KMS-11 (cell line): ENCODE measurements at regions not wholly inside any gene's neighbourhood (a gene's known extent, or its start where the extent isn't known, plus 50 kb on each side); places are given as distances from the start of the nearest gene placed in this dataset.

Experiments used
- H2AFZ ChIP-seq: fragments of 200-600 bp; sonication (generic); 2 replicates; pipeline ENCODE4 v1.6.1; 2016; ENCODE audit warnings: antibody characterized with exemption, mixed run types, low read depth
- H3K27ac ChIP-seq: fragments of 200-600 bp; sonication (generic); 2 replicates; pipeline ENCODE4 v1.6.1; 2016; ENCODE audit warnings: mild to moderate bottlenecking, mixed run types
- H3K27me3 ChIP-seq: fragments of 200-600 bp; sonication (generic); 2 replicates; pipeline ENCODE4 v1.6.1; 2017; ENCODE audit warnings: mild to moderate bottlenecking, low read depth, mixed run types, moderate library complexity; ENCODE audit not compliant: insufficient read depth
- H3K36me3 ChIP-seq: fragments of 200-600 bp; sonication (generic); 2 replicates; pipeline ENCODE4 v1.6.1; 2017; ENCODE audit warnings: mild to moderate bottlenecking, mixed run types; ENCODE audit not compliant: insufficient read depth
- H3K4me1 ChIP-seq: fragments of 200-600 bp; sonication (generic); 2 replicates; pipeline ENCODE4 v1.6.1; 2016; ENCODE audit warnings: mild to moderate bottlenecking, low read depth, mixed run types; ENCODE audit not compliant: poor library complexity, severe bottlenecking
- H3K4me2 ChIP-seq: fragments of 200-600 bp; sonication (generic); 2 replicates; pipeline ENCODE4 v1.7.0; 2016; ENCODE audit warnings: mild to moderate bottlenecking, mixed run types
- H3K4me3 ChIP-seq: fragments of 200-600 bp; sonication (generic); IDR thresholded peaks from 2 replicates; pipeline ENCODE4 v1.6.1; 2017; ENCODE audit warnings: low read depth, low read length, mixed read lengths; ENCODE audit not compliant: insufficient read depth
- H3K79me2 ChIP-seq: fragments of 200-600 bp; sonication (generic); 2 replicates; pipeline ENCODE4 v1.6.1; 2016; ENCODE audit warnings: low read depth, mixed run types; ENCODE audit not compliant: insufficient read depth
- H3K9ac ChIP-seq: fragments of 200-600 bp; sonication (generic); 2 replicates; pipeline ENCODE4 v1.6.1; 2016; ENCODE audit warnings: mild to moderate bottlenecking, mixed run types
- H4K20me1 ChIP-seq: fragments of 200-600 bp; sonication (generic); 2 replicates; pipeline ENCODE4 v1.6.1; 2016; ENCODE audit warnings: mild to moderate bottlenecking, mixed run types; ENCODE audit not compliant: insufficient read depth
- CTCF ChIP-seq: fragments of 200-600 bp; sonication (generic); conservative IDR thresholded peaks from 2 replicates; pipeline ENCODE4 v1.6.1; 2017; ENCODE audit warnings: low read depth, mild to moderate bottlenecking, antibody characterized with exemption, low read length, moderate library complexity, mixed read lengths

- no peak overlapping the region for H2AFZ ChIP-seq
- H3K79me2 ChIP-seq: no peaks in the 10 kb centered on the region
- no peak overlapping the region for H3K4me2 ChIP-seq
- no peak overlapping the region for H3K9ac ChIP-seq
- no peak for TF ChIP-seq CTCF
- H3K4me3 ChIP-seq: no peak overlapping the region
- H3K27me3 ChIP-seq: no peaks in the 10 kb centered on the region
- H3K36me3 ChIP-seq: no peaks in the 10 kb centered on the region
- no peaks in the 10 kb centered on the region for H3K4me1 ChIP-seq
- H3K27ac ChIP-seq: no peak overlapping the region
- no peaks in the 10 kb centered on the region for H4K20me1 ChIP-seq
These were observed 170.2 kb upstream of the CHST9 start for GRCh38 chr18:27355308-27355707.

GRCh38 chr18:27353273-27353672 is 168.2 kb upstream of the CHST9 start:
- Histone ChIP-seq H3K4me3 (no peak overlapping the region), H3K4me2 (no peak overlapping the region), H3K27ac (no peak overlapping the region), H2AFZ (no peak overlapping the region), H3K9ac (no peak overlapping the region), H4K20me1 (no peaks in the 10 kb centered on the region), H3K79me2 (no peaks in the 10 kb centered on the region), H3K27me3 (no peaks in the 10 kb centered on the region), H3K4me1 (no peaks in the 10 kb centered on the region), H3K36me3 (no peaks in the 10 kb centered on the region)
- TF ChIP-seq CTCF: no peak

GRCh38 chr18:27349284-27349882 is 164.3 kb upstream of the CHST9 start:
- no peaks in the 10 kb centered on the region for H3K36me3 ChIP-seq
- no peak overlapping the region for H2AFZ ChIP-seq
- H3K4me2 ChIP-seq: no peak overlapping the region
- no peak overlapping the region for H3K9ac ChIP-seq
- no peak for TF ChIP-seq CTCF
- no peaks in the 10 kb centered on the region for H4K20me1 ChIP-seq
- H3K4me3 ChIP-seq: no peak overlapping the region
- no peaks in the 10 kb centered on the region for H3K79me2 ChIP-seq
- no peaks in the 10 kb centered on the region for H3K27me3 ChIP-seq
- no peaks in the 10 kb centered on the region for H3K4me1 ChIP-seq
- no peak overlapping the region for H3K27ac ChIP-seq

DNA sequence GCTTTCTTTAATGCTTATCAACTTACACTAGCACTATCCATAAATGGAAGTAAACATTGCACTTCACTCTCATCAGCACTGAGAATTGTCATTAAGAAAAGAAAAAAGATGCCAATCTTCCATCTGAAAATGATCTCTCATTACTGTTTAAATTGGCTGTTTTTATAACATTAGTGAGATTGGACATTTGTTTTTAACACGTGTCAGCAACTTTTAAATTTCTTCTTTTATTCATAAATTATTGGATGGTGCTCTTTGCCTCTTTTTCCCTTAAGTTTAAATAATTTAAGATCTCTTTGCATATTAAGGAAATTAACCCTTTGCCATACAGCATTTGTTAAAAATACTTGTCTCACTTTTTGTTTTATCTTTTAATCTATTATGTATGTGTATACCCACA is 146.5 kb upstream of the CHST9 start:
- Histone ChIP-seq H3K27me3 (no peaks in the 10 kb centered on the region), H3K27ac (no peak overlapping the region), H2AFZ (no peak overlapping the region)

More for the DNA sequence above, 146.5 kb upstream of the CHST9 start:
- Histone ChIP-seq H3K79me2 (no peaks in the 10 kb centered on the region), H4K20me1 (no peaks in the 10 kb centered on the region), H3K4me3 (no peak overlapping the region), H3K4me1 (no peaks in the 10 kb centered on the region), H3K36me3 (no peaks in the 10 kb centered on the region), H3K4me2 (no peak overlapping the region), H3K9ac (no peak overlapping the region)
- TF ChIP-seq CTCF: no peak
